Right renal pelvis (tissue), 4 donors: ENCODE measurements at regions not wholly inside any gene's neighbourhood (a gene's known extent, or its start where the extent isn't known, plus 50 kb on each side); places are given as distances from the start of the nearest gene placed in this dataset.

ENCODE experiments used
- DNase-seq, 4 donors: peaks; one replicate each; pipeline ENCODE4 v3.0.0-alpha.2; 2013; ENCODE audit warnings: low read depth in 4 of 4, low spot score in 3 of 4, missing footprints in 1 of 4

DNA sequence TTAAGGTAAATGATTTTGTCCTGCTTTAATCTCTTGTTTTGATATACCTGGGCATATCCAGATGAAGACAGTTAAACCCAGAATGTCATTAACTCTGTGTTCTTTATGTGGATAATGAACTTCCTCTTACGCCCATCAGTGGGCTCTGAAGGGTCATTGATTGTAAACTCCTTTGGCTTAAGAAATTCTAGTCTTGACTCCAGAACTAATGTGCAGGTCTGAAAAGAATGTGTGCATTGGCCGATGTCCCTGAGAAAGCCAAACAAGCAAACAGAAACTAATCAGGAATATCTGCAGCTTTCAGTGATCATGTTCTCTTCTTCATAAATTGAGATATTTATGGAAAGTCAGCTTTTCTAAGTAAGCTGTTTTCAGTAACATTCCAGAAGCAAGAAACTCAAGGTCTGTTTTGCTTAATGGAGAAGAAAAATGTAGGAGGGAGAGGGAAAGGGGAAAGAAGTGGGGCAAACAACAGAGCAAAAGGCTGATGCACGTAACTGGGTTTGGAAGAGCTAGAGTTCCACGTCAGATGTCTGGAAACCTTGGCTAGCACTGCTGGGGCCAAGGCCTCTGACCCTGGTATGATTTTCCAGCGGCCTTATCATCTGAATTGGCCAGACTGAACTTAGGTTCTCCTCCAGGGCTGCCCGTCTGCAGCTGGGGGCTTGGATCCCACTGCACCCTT lies 61.3 kb upstream of the FHL2 start:
- no peak for DNase-seq

DNA sequence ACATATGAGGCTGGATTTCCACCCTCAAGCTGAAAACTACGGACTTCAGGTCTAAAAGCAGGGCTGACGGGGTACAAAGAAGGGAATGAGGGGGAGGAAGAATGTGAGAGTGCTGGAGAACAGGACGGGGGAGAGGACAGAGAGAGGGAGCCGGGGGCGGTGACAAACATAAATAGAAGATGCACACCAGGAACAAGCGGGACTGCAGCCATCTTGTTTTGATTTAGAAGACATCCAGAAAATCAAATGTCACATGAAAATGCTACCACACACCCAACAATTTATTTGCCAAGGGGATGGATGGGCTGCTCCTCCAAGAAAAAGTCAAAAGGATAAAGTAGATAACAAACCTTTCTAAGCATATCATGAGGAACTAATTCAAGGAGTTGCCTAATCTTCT lies 59.2 kb upstream of the FHL2 start:
- no peak for DNase-seq

GRCh38 chr2:105455488-105456003 lies 56.7 kb upstream of the FHL2 start:
- DNase-seq: no peak

- peak in 1 of 4 donors; percentile 24 for DNase-seq
These were observed 56.1 kb upstream of the FHL2 start for GRCh38 chr2:105454801-105455485.

DNA sequence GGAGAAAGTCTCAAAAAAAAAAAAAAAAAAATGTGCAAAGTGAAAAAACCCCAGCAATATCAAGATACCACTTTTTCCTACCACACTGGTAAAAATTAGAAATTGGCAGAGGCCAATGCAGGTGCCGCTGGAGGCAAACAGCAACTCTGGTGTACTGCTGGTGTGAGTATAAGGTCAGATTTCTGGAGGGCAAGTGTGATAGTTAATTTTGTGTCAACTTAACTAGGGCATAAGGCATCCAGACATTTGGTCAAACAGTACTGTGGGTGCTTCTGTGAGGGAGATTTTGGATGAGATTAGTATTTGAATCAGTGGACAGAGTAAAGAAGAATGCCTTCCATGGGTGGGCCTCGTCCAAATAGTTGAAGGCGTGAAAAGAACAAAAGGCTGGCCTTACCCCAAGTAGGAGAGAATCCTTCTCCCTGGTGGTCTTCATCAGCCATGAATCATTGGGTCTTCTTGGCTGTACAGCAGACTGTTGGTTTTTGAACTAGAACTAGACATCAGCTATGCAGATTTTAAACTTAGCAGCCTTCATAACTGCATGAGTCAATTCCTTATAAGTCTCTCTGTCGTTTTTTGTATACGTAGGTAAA lies 52.8 kb upstream of the FHL2 start:
- no peak for DNase-seq

- DNase-seq: no peak
These were observed 51.6 kb upstream of the FHL2 start for GRCh38 chr2:105450471-105450870.

- DNase-seq: no peak
These were observed 50.2 kb upstream of the FHL2 start for GRCh38 chr2:105449076-105449475.
